T-cell (primary cell): ENCODE measurements at regions not wholly inside any gene's neighbourhood (a gene's known extent, or its start where the extent isn't known, plus 50 kb on each side); places are given as distances from the start of the nearest gene placed in this dataset.

Experiments
- ATAC-seq, 4 experiments: fragments of 200-7000 bp in 3 of 4; fragments of 150-1000 bp in 1 of 4; cut with Tn5 transposase; replicated peaks in 1 of 4; 1 replicate in 3 of 4; 2 replicates in 1 of 4; pipeline ENCODE4 v1.10.0; 2021; ENCODE audit warnings: moderate library complexity in 3 of 4, mild to moderate bottlenecking in 2 of 4, moderate number of reproducible peaks in 1 of 4
- CTCF ChIA-PET, 2 donors: fragments of 300-600 bp; sonication (Branson Sonifier 250); formaldehyde crosslinking; loops; one replicate each; lab custom pipeline; 2022; ENCODE audit warnings: antibody characterized with exemption in 2 of 2; lab: Charles Lee
- POLR2A ChIA-PET, 2 donors: fragments of 300-600 bp; sonication (Branson Sonifier 250); formaldehyde crosslinking; loops; one replicate each; lab custom pipeline; 2022; ENCODE audit warnings: antibody characterized with exemption in 2 of 2; lab: Charles Lee
- DNase-seq, 35 experiments: peaks; one replicate each; pipeline versions ENCODE4 v3.0.0 to v3.0.0-alpha.2; 2013 to 2023
- H3K27ac ChIP-seq: one replicate; pipeline ENCODE4 v1.5.1; 2013; ENCODE audit warnings: low read length
- H3K27me3 ChIP-seq, 2 experiments: replicated peaks in 1 of 2; 1 replicate in 1 of 2; 2 replicates in 1 of 2; pipeline versions ENCODE4 v1.6.1 to v1.7.0; 2013; ENCODE audit warnings: low read length in 1 of 2, mixed read lengths in 1 of 2; ENCODE audit not compliant: control insufficient read depth in 2 of 2, insufficient read depth in 2 of 2; ENCODE audit errors: extremely low read depth in 1 of 2
- H3K36me3 ChIP-seq, 2 donors: 1 replicate in 1 of 2; 2 replicates in 1 of 2; pipeline versions ENCODE4 v1.6.1 to v1.7.0; 2013; ENCODE audit warnings: low read length in 1 of 2; ENCODE audit not compliant: control insufficient read depth in 2 of 2, insufficient read depth in 1 of 2; ENCODE audit errors: extremely low read depth in 1 of 2
- H3K4me1 ChIP-seq, 2 experiments: 1 replicate in 1 of 2; 2 replicates in 1 of 2; pipeline versions ENCODE4 v1.6.1 to v1.7.0; 2013; ENCODE audit warnings: low read length in 2 of 2, mixed read lengths in 1 of 2; ENCODE audit not compliant: insufficient read depth in 2 of 2, control insufficient read depth in 1 of 2; ENCODE audit errors: extremely low read depth in 1 of 2
- H3K4me3 ChIP-seq, 2 donors: 1 replicate in 1 of 2; 2 replicates in 1 of 2; pipeline versions ENCODE4 v1.5.1 to v1.7.0; 2013; ENCODE audit warnings: mild to moderate bottlenecking in 2 of 2, low read length in 1 of 2, moderate library complexity in 1 of 2; ENCODE audit not compliant: control insufficient read depth in 1 of 2; ENCODE audit errors: extremely low read depth in 1 of 2
- H3K9me3 ChIP-seq: 2 replicates; pipeline ENCODE4 v1.7.0; 2013
- H3K27ac Mint-ChIP-seq, 2 donors: one replicate each; pipeline ENCODE4 v1.8.0; 2020 to 2021; ENCODE audit warnings: mild to moderate bottlenecking in 2 of 2, mixed read lengths in 2 of 2
- H3K27me3 Mint-ChIP-seq, 2 donors: one replicate each; pipeline ENCODE4 v1.8.0; 2021 to 2022; ENCODE audit warnings: mixed read lengths in 2 of 2
- H3K36me3 Mint-ChIP-seq: one replicate; pipeline ENCODE4 v1.8.0; 2021; ENCODE audit warnings: mixed read lengths
- H3K4me1 Mint-ChIP-seq, 3 donors: one replicate each; pipeline ENCODE4 v1.8.0; 2020 to 2022; ENCODE audit warnings: mixed read lengths in 3 of 3, mild to moderate bottlenecking in 1 of 3
- H3K4me3 Mint-ChIP-seq, 3 donors: one replicate each; pipeline ENCODE4 v1.8.0; 2020 to 2022; ENCODE audit warnings: mild to moderate bottlenecking in 3 of 3, mixed read lengths in 3 of 3, moderate library complexity in 3 of 3
- H3K9me3 Mint-ChIP-seq, 3 donors: one replicate each; pipeline ENCODE4 v1.8.0; 2020 to 2022; ENCODE audit warnings: mixed read lengths in 3 of 3
- WGBS: methylation state at CpG from one replicate; pipeline ENCODE4 v1.1.5; 2013; ENCODE audit warnings: missing lambda C conversion rate; ENCODE audit not compliant: insufficient coverage; 5-methylcytosine and 5-hydroxymethylcytosine counted together

DNA sequence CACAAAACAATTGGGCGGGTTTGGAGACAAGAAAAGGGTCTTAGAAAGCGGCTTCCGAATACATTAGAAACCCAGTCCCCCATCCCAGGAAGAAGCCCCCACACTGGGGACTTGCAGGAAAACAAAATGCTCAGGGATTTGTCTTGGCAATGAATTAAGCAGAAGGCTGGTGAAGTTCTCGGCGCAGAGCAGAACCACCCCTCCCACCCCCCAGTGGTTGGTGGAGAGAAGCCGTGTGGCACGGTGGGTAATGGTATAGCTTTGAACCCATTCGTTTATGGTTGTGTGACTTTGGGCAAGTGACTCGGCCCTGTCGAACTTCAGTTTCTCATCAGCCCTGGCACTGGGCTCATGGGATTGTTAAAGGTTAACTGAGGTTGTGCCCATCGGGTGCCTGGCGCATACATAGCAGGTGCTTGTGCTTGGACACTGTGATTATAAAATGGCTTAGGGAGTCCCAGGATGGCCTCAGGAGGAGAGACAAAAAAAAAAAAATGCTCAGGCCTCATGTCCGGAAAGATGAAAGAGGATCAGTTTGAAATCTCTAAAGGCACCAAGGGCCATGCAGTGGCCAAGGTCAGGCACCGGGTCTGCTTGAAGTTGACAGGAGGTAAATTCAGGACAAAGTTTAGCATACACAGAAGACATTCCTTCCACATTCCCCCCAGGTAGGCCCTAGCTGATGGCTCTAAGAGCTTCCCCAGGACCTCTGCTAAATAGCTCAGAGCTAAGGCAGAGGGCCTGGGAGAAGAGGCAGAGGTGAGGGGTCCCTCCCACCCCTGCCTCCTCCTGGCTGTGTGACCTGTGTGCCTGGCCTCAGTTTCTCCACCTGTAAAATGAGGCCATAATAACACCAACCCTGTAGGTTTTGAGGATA, 120.1 kb upstream of the PTPN1 start:
- WGBS = 76% methylated on average over 7 of the region's 14 CpGs
- ATAC-seq (no peak), DNase-seq (no peak)
- Mint-ChIP-seq H3K27ac (peak overlapping the region in 1 of 2 donors; percentile 46), H3K4me3 (no peak overlapping the region), H3K9me3 (no peaks in the 10 kb centered on the region), H3K4me1 (peaks cover 34 to 40% (median 36%) of the 10 kb centered on the region in 3 donors), H3K27me3 (no peaks in the 10 kb centered on the region), H3K36me3 (no peaks in the 10 kb centered on the region)
- CTCF ChIA-PET = no interaction called here
- POLR2A ChIA-PET = no interaction called here
- no peaks in the 10 kb centered on the region for H3K36me3 ChIP-seq
- peaks cover 34 to 42% of the 10 kb centered on the region in 2 experiments for H3K4me1 ChIP-seq
- H3K9me3 ChIP-seq = no peaks in the 10 kb centered on the region
- no peak overlapping the region for H3K27ac ChIP-seq
- peaks cover 0 to 3% of the 10 kb centered on the region in 2 experiments for H3K27me3 ChIP-seq
- no peak overlapping the region for H3K4me3 ChIP-seq

- WGBS = 96% methylated on average over 14 of the region's 15 CpGs
- no peaks in the 10 kb centered on the region for H3K27me3 Mint-ChIP-seq
- DNase-seq (no peak), ATAC-seq (no peak)
- Histone ChIP-seq H3K36me3 (no peaks in the 10 kb centered on the region), H3K4me1 (peaks cover 28 to 34% of the 10 kb centered on the region in 2 experiments), H3K4me3 (no peak overlapping the region), H3K27ac (no peak overlapping the region), H3K9me3 (no peaks in the 10 kb centered on the region), H3K27me3 (peaks cover 0 to 3% of the 10 kb centered on the region in 2 experiments)
- no peak overlapping the region for H3K4me3 Mint-ChIP-seq
- H3K4me1 Mint-ChIP-seq = peaks cover 26 to 32% (median 29%) of the 10 kb centered on the region in 3 donors
- ChIA-PET CTCF (no interaction called here), POLR2A (no interaction called here)
- H3K36me3 Mint-ChIP-seq = no peaks in the 10 kb centered on the region
- no peak overlapping the region for H3K27ac Mint-ChIP-seq
- no peaks in the 10 kb centered on the region for H3K9me3 Mint-ChIP-seq
These were observed 119.3 kb upstream of the PTPN1 start for GRCh38 chr20:50390685-50391443.

DNA sequence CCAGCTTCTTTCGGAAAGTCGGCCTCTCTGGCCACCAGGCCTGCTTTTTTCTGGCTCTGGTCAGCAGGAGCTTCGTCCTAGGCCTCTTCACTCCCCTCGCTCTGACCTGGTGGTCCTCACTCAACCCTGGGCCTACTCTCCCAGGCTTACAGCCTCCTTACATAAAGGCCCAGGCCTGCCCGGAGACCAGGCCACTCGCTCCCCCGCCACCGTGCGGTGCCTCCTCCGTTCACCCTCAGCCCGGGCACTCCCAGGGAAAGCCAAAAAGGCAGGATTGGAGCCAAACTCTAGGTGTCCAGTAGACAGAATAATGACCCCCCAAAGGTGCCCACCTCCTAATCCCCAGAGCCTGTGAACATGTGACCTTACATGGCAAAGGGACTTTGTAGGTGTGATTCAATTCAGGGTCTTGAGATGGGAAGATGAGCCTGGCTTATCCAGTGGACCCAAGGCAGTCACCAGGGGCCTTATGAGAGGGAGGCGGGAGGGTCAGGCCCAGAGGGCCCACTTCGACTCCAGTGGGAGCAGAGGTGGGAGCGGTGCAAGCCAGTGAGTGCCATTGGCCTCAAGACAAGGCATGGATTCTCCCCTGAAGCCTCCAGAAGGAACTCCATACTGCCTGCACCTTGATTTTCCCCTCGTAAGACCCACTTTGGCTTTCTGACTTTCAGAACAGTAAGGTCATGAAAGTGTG, 118.6 kb upstream of the PTPN1 start:
- POLR2A ChIA-PET = no interaction called here
- Histone ChIP-seq H3K27me3 (peaks cover 0 to 3% of the 10 kb centered on the region in 2 experiments), H3K4me3 (no peak overlapping the region), H3K9me3 (no peaks in the 10 kb centered on the region), H3K36me3 (no peaks in the 10 kb centered on the region), H3K27ac (no peak overlapping the region), H3K4me1 (peaks cover 24 to 27% of the 10 kb centered on the region in 2 experiments)
- DNase-seq = no peak
- 96% methylated on average over 9 of the region's 15 CpGs for WGBS
- H3K36me3 Mint-ChIP-seq = no peaks in the 10 kb centered on the region
- no peaks in the 10 kb centered on the region for H3K9me3 Mint-ChIP-seq
- no peak for ATAC-seq
- no peaks in the 10 kb centered on the region for H3K27me3 Mint-ChIP-seq
- no peak overlapping the region for H3K4me3 Mint-ChIP-seq
- peaks cover 19 to 24% (median 23%) of the 10 kb centered on the region in 3 donors for H3K4me1 Mint-ChIP-seq
- CTCF ChIA-PET = interaction anchor here in 1 of 2 donors (0.6 kb wide), 1 partner anchor 252 kb away, joined by 3 read pairs; no protein-coding TSS in a partner anchor
- H3K27ac Mint-ChIP-seq = no peak overlapping the region

DNA sequence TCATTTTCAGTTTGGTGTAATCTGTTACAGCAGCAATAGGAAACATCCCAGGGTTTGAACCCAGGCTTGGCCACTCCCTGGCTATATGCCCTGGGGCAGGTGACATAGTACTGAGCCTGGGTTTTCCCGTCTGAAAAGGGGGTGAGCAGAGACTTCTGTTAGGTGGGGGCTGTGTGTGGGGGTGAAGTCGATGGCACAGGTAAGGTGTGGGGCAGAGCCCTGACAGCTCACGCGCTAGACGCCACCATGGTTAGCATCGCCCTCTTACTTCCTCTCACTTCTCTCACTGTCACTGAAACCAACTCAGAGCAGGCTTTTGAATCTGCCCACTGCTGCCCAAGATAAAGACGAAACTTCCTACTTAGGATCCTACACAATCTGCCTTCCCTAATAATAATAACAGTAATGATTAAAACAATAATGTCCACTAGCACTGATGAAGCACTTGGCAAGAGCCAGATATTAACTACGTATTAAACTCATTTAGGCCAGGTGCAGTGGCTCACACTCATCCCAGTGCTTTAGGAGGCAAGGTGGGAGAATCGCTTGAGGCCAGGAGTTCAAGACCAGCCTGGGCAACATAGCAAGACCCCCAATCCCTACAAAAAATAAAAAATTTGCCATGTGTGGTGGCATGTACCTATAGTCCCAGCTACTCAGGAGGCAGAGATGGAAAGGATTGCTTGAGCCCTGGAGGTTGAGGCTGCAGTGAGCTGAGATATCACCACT, 117.9 kb upstream of the PTPN1 start:
- Mint-ChIP-seq H3K27me3 (no peaks in the 10 kb centered on the region), H3K36me3 (no peaks in the 10 kb centered on the region), H3K4me1 (peaks cover 15 to 19% (median 19%) of the 10 kb centered on the region in 3 donors), H3K27ac (no peak overlapping the region), H3K9me3 (no peaks in the 10 kb centered on the region), H3K4me3 (no peak overlapping the region)
- Histone ChIP-seq H3K27me3 (peaks cover 0 to 3% of the 10 kb centered on the region in 2 experiments), H3K4me3 (no peak overlapping the region), H3K4me1 (peaks cover 18 to 20% of the 10 kb centered on the region in 2 experiments), H3K9me3 (no peaks in the 10 kb centered on the region), H3K36me3 (no peaks in the 10 kb centered on the region), H3K27ac (no peak overlapping the region)
- ChIA-PET POLR2A (no interaction called here), CTCF (interaction anchor here in 1 of 2 donors (0.6 to 1.2 kb wide), 3 partner anchors 9 to 253 kb away, joined by 3 to 8 read pairs (median 5); no protein-coding TSS in a partner anchor)
- 36% methylated on average over 5 of the region's 9 CpGs for WGBS
- ATAC-seq = peak in 2 of 4 experiments; percentile 37 to 85
- peak in 24 of 35 experiments; percentile 6 to 59 (median 26) for DNase-seq

- Mint-ChIP-seq H3K27me3 (no peaks in the 10 kb centered on the region), H3K9me3 (no peaks in the 10 kb centered on the region), H3K4me3 (no peak overlapping the region), H3K27ac (no peak overlapping the region), H3K4me1 (peaks cover 9 to 14% (median 12%) of the 10 kb centered on the region in 3 donors), H3K36me3 (no peaks in the 10 kb centered on the region)
- Histone ChIP-seq H3K36me3 (no peaks in the 10 kb centered on the region), H3K9me3 (no peaks in the 10 kb centered on the region), H3K27ac (no peak overlapping the region), H3K27me3 (peaks cover 0 to 3% of the 10 kb centered on the region in 2 experiments), H3K4me1 (peaks cover 11 to 13% of the 10 kb centered on the region in 2 experiments), H3K4me3 (no peak overlapping the region)
- DNase-seq = no peak
- CTCF ChIA-PET = interaction anchor here (0.6 to 1.2 kb wide), 3 partner anchors 10 to 323 kb away, joined by 4 to 8 read pairs (median 5); no protein-coding TSS in a partner anchor
- ATAC-seq = no peak
- POLR2A ChIA-PET = no interaction called here
- 60% methylated on average over 3 of the region's 6 CpGs for WGBS
These were observed 116.9 kb upstream of the PTPN1 start for GRCh38 chr20:50393242-50393641.
